HG03159 (cell line): ENCODE measurements at regions not wholly inside any gene's neighbourhood (a gene's known extent, or its start where the extent isn't known, plus 50 kb on each side); places are given as distances from the start of the nearest gene placed in this dataset.
"Not testable (repeated sequence)": the region's sequence is repeated elsewhere in the genome, so short reads cannot be mapped to it uniquely, and the experiment has no call there.

Experiments used
- ATAC-seq: cut with Tn5 transposase; IDR thresholded peaks from one replicate; pipeline ENCODE4 v1.9.1; 2021; ENCODE audit warnings: mild to moderate bottlenecking, moderate library complexity; ENCODE audit not compliant: unreplicated experiment

- ATAC-seq = no peak
Observed at GRCh38 chr5:51651889-51652288, 268.6 kb downstream of the ISL1 start.

GRCh38 chr5:51652980-51653379 lies 269.7 kb downstream of the ISL1 start:
- ATAC-seq = no peak

GRCh38 chr5:51657340-51658240 lies 274.3 kb downstream of the ISL1 start:
- no peak for ATAC-seq

- no peak for ATAC-seq
Observed at GRCh38 chr5:51661646-51662265, 278.5 kb downstream of the ISL1 start.

GRCh38 chr5:51664491-51665250 lies 281.4 kb downstream of the ISL1 start:
- no peak for ATAC-seq

GRCh38 chr5:51665251-51665593 lies 282.0 kb downstream of the ISL1 start:
- no peak for ATAC-seq

- no peak for ATAC-seq
Observed at GRCh38 chr5:51669095-51669494, 285.8 kb downstream of the ISL1 start.

GRCh38 chr5:51678330-51678729 lies 295.1 kb downstream of the ISL1 start:
- ATAC-seq = no peak

- ATAC-seq = no peak
Observed at GRCh38 chr5:51679286-51679685, 296.0 kb downstream of the ISL1 start.

- no peak for ATAC-seq
Observed at GRCh38 chr5:51684794-51685355, 301.6 kb downstream of the ISL1 start.

GRCh38 chr5:51685419-51685818 lies 302.2 kb downstream of the ISL1 start:
- no peak for ATAC-seq

- no peak for ATAC-seq
Observed at GRCh38 chr5:51686622-51687021, 303.4 kb downstream of the ISL1 start.

- no peak for ATAC-seq
Observed at GRCh38 chr5:51691538-51692079, 308.4 kb downstream of the ISL1 start.

GRCh38 chr5:51694826-51695225 lies 311.6 kb downstream of the ISL1 start:
- ATAC-seq = no peak

GRCh38 chr5:51696122-51696521 lies 312.9 kb downstream of the ISL1 start:
- ATAC-seq = no peak

- not testable (repeated sequence) for ATAC-seq
Observed at GRCh38 chr5:51702046-51702445, 318.8 kb downstream of the ISL1 start.

GRCh38 chr5:51712201-51712600 lies 329.0 kb downstream of the ISL1 start:
- no peak for ATAC-seq

- not testable (repeated sequence) for ATAC-seq
Observed at GRCh38 chr5:51715445-51715844, 332.2 kb downstream of the ISL1 start.

- no peak for ATAC-seq
Observed at GRCh38 chr5:51731421-51732029, 348.3 kb downstream of the ISL1 start.

- ATAC-seq = no peak
Observed at GRCh38 chr5:51732304-51732703, 349.1 kb downstream of the ISL1 start.

- ATAC-seq = no peak
Observed at GRCh38 chr5:51734677-51735076, 351.4 kb downstream of the ISL1 start.
